Neural cell (in vitro differentiated cells): ENCODE measurements at regions not wholly inside any gene's neighbourhood (a gene's known extent, or its start where the extent isn't known, plus 50 kb on each side); places are given as distances from the start of the nearest gene placed in this dataset.

Experiments used
- H2AFZ ChIP-seq: fragments of 200-600, 300-800 bp; sonication (generic), shearing (Covaris generic); 2 replicates; pipeline ENCODE4 v1.6.0; 2014; ENCODE audit warnings: low read depth, mild to moderate bottlenecking, antibody characterized with exemption, low read length, moderate library complexity
- H3F3A ChIP-seq: fragments of 200-600 bp; shearing (Covaris generic); 2 replicates; pipeline ENCODE4 v1.6.1; 2016; ENCODE audit warnings: mild to moderate bottlenecking, moderate library complexity, mixed read lengths, antibody characterized with exemption, low read length; ENCODE audit not compliant: insufficient read depth, poor library complexity, severe bottlenecking
- H3K27ac ChIP-seq: fragments of 200-600, 300-800 bp; sonication (generic), shearing (Covaris generic); 2 replicates; pipeline ENCODE4 v1.5.1; 2014; ENCODE audit warnings: mild to moderate bottlenecking, low read length, moderate library complexity
- H3K27me3 ChIP-seq: fragments of 300-800, 200-600 bp; sonication (generic), shearing (Covaris generic); 2 replicates; pipeline ENCODE4 v1.6.0; 2014; ENCODE audit warnings: mild to moderate bottlenecking, low read depth, low read length, moderate library complexity; ENCODE audit not compliant: insufficient read depth
- H3K36me3 ChIP-seq: fragments of 300-800, 200-600 bp; sonication (generic), shearing (Covaris generic); 2 replicates; pipeline ENCODE4 v1.5.1; 2014; ENCODE audit warnings: mild to moderate bottlenecking, antibody characterized with exemption, low read length, moderate library complexity; ENCODE audit not compliant: insufficient read depth
- H3K4me2 ChIP-seq: fragments of 300-800, 200-600 bp; sonication (generic), shearing (Covaris generic); 2 replicates; pipeline ENCODE4 v1.6.0; 2014; ENCODE audit warnings: mild to moderate bottlenecking, low read length
- H3K4me3 ChIP-seq: fragments of 300-800, 200-600 bp; sonication (generic), shearing (Covaris generic); 2 replicates; pipeline ENCODE4 v1.5.1; 2014; ENCODE audit warnings: mild to moderate bottlenecking, low read length, moderate library complexity
- H3K79me2 ChIP-seq: fragments of 200-600 bp; shearing (Covaris generic); replicated peaks from 2 replicates; pipeline ENCODE4 v1.6.0; 2014; ENCODE audit warnings: mild to moderate bottlenecking, low read length, moderate library complexity; ENCODE audit not compliant: insufficient read depth
- H3K9ac ChIP-seq: fragments of 300-800, 200-600 bp; sonication (generic), shearing (Covaris generic); 2 replicates; pipeline ENCODE4 v1.6.1; 2016; ENCODE audit warnings: mild to moderate bottlenecking, low read length, mixed read lengths
- H3K9me2 ChIP-seq: fragments of 200-600 bp; shearing (Covaris generic); 2 replicates; pipeline ENCODE4 v1.6.1; 2016; ENCODE audit warnings: mild to moderate bottlenecking, low read length, mixed read lengths; ENCODE audit not compliant: insufficient read depth
- H3K9me3 ChIP-seq: fragments of 200-600, 300-800 bp; sonication (generic), shearing (Covaris generic); 2 replicates; pipeline ENCODE4 v1.6.1; 2016; ENCODE audit warnings: mild to moderate bottlenecking, mixed run types, low read length, moderate library complexity, mixed read lengths
- H4K20me1 ChIP-seq: fragments of 200-600 bp; shearing (Covaris generic); 2 replicates; pipeline ENCODE4 v1.6.1; 2016; ENCODE audit warnings: mild to moderate bottlenecking, mixed run types; ENCODE audit not compliant: insufficient read depth
- CTCF ChIP-seq: fragments of 450-650 bp; IDR thresholded peaks from 2 replicates; pipeline ENCODE4 v1.5.1; 2014; ENCODE audit warnings: antibody characterized with exemption, mild to moderate bottlenecking, moderate library complexity; ENCODE audit not compliant: poor library complexity, severe bottlenecking
- EP300 ChIP-seq: fragments of 450-650 bp; conservative IDR thresholded peaks from 2 replicates; pipeline ENCODE4 v1.6.1; 2014; ENCODE audit warnings: antibody characterized with exemption, mild to moderate bottlenecking, moderate library complexity; ENCODE audit not compliant: poor library complexity, severe bottlenecking
- EZH2 ChIP-seq: fragments of 200-600, 300-800 bp; shearing (Covaris generic), sonication (generic); IDR thresholded peaks from 2 replicates; pipeline ENCODE4 v1.6.1; 2014; ENCODE audit warnings: antibody characterized with exemption, low read length, borderline replicate concordance, mild to moderate bottlenecking; ENCODE audit not compliant: insufficient read depth, poor library complexity, severe bottlenecking
- MXI1 ChIP-seq: fragments of 450-650 bp; conservative IDR thresholded peaks from 2 replicates; pipeline ENCODE4 v1.6.1; 2014; ENCODE audit warnings: antibody characterized with exemption, mild to moderate bottlenecking; ENCODE audit not compliant: poor library complexity, severe bottlenecking
- POLR2AphosphoS5 ChIP-seq: IDR thresholded peaks from 2 replicates; pipeline ENCODE4 v1.6.1; 2012
- RAD21 ChIP-seq: fragments of 450-650 bp; conservative IDR thresholded peaks from 2 replicates; pipeline ENCODE4 v1.6.1; 2014; ENCODE audit warnings: antibody characterized with exemption, mild to moderate bottlenecking, moderate library complexity
- REST ChIP-seq: IDR thresholded peaks from 2 replicates; pipeline ENCODE4 v1.6.1; 2012; ENCODE audit warnings: borderline replicate concordance
- SMC3 ChIP-seq: fragments of 450-650 bp; conservative IDR thresholded peaks from 2 replicates; pipeline ENCODE4 v1.6.1; 2014; ENCODE audit warnings: antibody characterized with exemption, mild to moderate bottlenecking, moderate library complexity; ENCODE audit not compliant: poor library complexity
- TAF1 ChIP-seq: IDR thresholded peaks from 2 replicates; pipeline ENCODE4 v1.6.1; 2012; ENCODE audit warnings: low read depth

- Histone ChIP-seq H3K79me2 (no peaks in the 10 kb centered on the region), H3K36me3 (no peaks in the 10 kb centered on the region), H2AFZ (no peak overlapping the region), H4K20me1 (no peaks in the 10 kb centered on the region), H3K27me3 (no peaks in the 10 kb centered on the region), H3K9me2 (no peaks in the 10 kb centered on the region), H3F3A (no peaks in the 10 kb centered on the region), H3K27ac (no peak overlapping the region), H3K9ac (no peak overlapping the region), H3K4me3 (no peak overlapping the region), H3K4me2 (no peak overlapping the region), H3K9me3 (no peaks in the 10 kb centered on the region)
- TF ChIP-seq EZH2 (no peak), POLR2AphosphoS5 (no peak), TAF1 (no peak), MXI1 (no peak), SMC3 (no peak), RAD21 (no peak), EP300 (no peak), CTCF (no peak), REST (no peak)
Observed at GRCh38 chr5:125969011-125969813, 454.0 kb upstream of the GRAMD2B start.

- Histone ChIP-seq H3K36me3 (no peaks in the 10 kb centered on the region), H4K20me1 (no peaks in the 10 kb centered on the region), H3K27ac (no peak overlapping the region), H3K4me3 (no peak overlapping the region), H3K79me2 (no peaks in the 10 kb centered on the region), H2AFZ (no peak overlapping the region), H3K4me2 (no peak overlapping the region), H3F3A (no peaks in the 10 kb centered on the region), H3K9me2 (no peaks in the 10 kb centered on the region), H3K9ac (no peak overlapping the region), H3K9me3 (no peaks in the 10 kb centered on the region), H3K27me3 (no peaks in the 10 kb centered on the region)
- TF ChIP-seq CTCF, result no peak
Observed at GRCh38 chr5:125969814-125970171, 453.4 kb upstream of the GRAMD2B start.
